Activated CD4-positive, alpha-beta T cell treated with anti-CD3 and anti-CD28 coated beads for 48 hours (primary cell): ENCODE measurements at regions not wholly inside any gene's neighbourhood (a gene's known extent, or its start where the extent isn't known, plus 50 kb on each side); places are given as distances from the start of the nearest gene placed in this dataset.
A peak's percentile ranks its signal among the peaks of the same experiment; 100 is the strongest.
"Not testable (repeated sequence)": the region's sequence is repeated elsewhere in the genome, so short reads cannot be mapped to it uniquely, and the experiment has no call there.

ENCODE experiments used
- DNase-seq: peaks from one replicate; pipeline ENCODE4 v3.0.0-alpha.2; 2020

- no peak for DNase-seq
These were observed 160.7 kb upstream of the ADCY1 start for GRCh38 chr7:45413419-45413818.

GRCh38 chr7:45414226-45414625 is 159.9 kb upstream of the ADCY1 start:
- no peak for DNase-seq

GRCh38 chr7:45415265-45415664 is 158.9 kb upstream of the ADCY1 start:
- no peak for DNase-seq

- DNase-seq: no peak
These were observed 157.3 kb upstream of the ADCY1 start for GRCh38 chr7:45416846-45417245.

GRCh38 chr7:45417268-45417667 is 156.9 kb upstream of the ADCY1 start:
- no peak for DNase-seq

GRCh38 chr7:45417735-45418134 is 156.4 kb upstream of the ADCY1 start:
- no peak for DNase-seq

GRCh38 chr7:45420843-45421495 is 153.2 kb upstream of the ADCY1 start:
- DNase-seq: no peak

GRCh38 chr7:45421806-45422205 is 152.4 kb upstream of the ADCY1 start:
- DNase-seq: no peak

GRCh38 chr7:45430397-45430796 is 143.8 kb upstream of the ADCY1 start:
- DNase-seq: no peak

GRCh38 chr7:45434167-45434784 is 139.9 kb upstream of the ADCY1 start:
- no peak for DNase-seq

- no peak for DNase-seq
These were observed 139.0 kb upstream of the ADCY1 start for GRCh38 chr7:45435131-45435530.

GRCh38 chr7:45435846-45436245 is 138.3 kb upstream of the ADCY1 start:
- no peak for DNase-seq

GRCh38 chr7:45440776-45441175 is 133.4 kb upstream of the ADCY1 start:
- DNase-seq: not testable (repeated sequence)

GRCh38 chr7:45443263-45443662 is 130.9 kb upstream of the ADCY1 start:
- no peak for DNase-seq

- peak; percentile 3 for DNase-seq
These were observed 127.8 kb upstream of the ADCY1 start for GRCh38 chr7:45446195-45446944.

GRCh38 chr7:45447296-45447695 is 126.9 kb upstream of the ADCY1 start:
- DNase-seq: no peak

GRCh38 chr7:45450571-45451204 is 123.5 kb upstream of the ADCY1 start:
- DNase-seq: no peak

- no peak for DNase-seq
These were observed 122.7 kb upstream of the ADCY1 start for GRCh38 chr7:45451342-45452035.

GRCh38 chr7:45454771-45455170 is 119.4 kb upstream of the ADCY1 start:
- no peak for DNase-seq

- no peak for DNase-seq
These were observed 118.5 kb upstream of the ADCY1 start for GRCh38 chr7:45455662-45456061.

GRCh38 chr7:45456105-45456504 is 118.1 kb upstream of the ADCY1 start:
- no peak for DNase-seq

- DNase-seq: no peak
These were observed 117.2 kb upstream of the ADCY1 start for GRCh38 chr7:45456747-45457524.
